Fibroblast of pulmonary artery (primary cell): ENCODE measurements at regions not wholly inside any gene's neighbourhood (a gene's known extent, or its start where the extent isn't known, plus 50 kb on each side); places are given as distances from the start of the nearest gene placed in this dataset.
"Not testable (repeated sequence)": the region's sequence is repeated elsewhere in the genome, so short reads cannot be mapped to it uniquely, and the experiment has no call there.

Source experiments
- DNase-seq: peaks from one replicate; pipeline ENCODE4 v3.0.0-alpha.2; 2010; ENCODE audit warnings: low read depth
- H3K4me3 ChIP-seq: replicated peaks from 2 replicates; pipeline ENCODE4 v1.5.1; 2011; ENCODE audit warnings: low read depth, mild to moderate bottlenecking, control low read depth, low read length, moderate library complexity
- TF ChIP-seq, protein P1 (sequence below): IDR thresholded peaks from 2 replicates; pipeline ENCODE4 v1.5.1; 2011; ENCODE audit warnings: mild to moderate bottlenecking, control low read depth, low read length, inconsistent platforms; ENCODE audit errors: missing control alignments

DNA sequence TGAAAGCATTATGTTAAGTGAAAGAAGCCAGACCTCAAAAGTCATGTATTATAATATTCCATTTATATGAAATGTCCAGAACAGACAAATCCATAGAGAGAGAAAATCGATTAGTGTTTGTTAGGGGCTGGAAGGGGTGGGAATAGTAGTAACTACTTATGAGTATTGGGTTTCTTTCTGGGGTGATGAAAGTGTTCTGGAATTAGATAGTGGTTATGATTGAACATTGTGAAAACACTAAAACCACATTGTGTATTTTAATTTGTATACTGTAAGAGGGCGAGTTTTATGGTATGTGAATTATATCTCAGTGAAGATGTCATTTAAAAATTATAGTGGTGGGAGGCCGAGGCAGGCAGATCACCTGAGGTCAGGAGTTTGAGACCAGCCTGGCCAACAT is 52.0 kb upstream of the KIF13A start:
- TF ChIP-seq, protein P1, sequence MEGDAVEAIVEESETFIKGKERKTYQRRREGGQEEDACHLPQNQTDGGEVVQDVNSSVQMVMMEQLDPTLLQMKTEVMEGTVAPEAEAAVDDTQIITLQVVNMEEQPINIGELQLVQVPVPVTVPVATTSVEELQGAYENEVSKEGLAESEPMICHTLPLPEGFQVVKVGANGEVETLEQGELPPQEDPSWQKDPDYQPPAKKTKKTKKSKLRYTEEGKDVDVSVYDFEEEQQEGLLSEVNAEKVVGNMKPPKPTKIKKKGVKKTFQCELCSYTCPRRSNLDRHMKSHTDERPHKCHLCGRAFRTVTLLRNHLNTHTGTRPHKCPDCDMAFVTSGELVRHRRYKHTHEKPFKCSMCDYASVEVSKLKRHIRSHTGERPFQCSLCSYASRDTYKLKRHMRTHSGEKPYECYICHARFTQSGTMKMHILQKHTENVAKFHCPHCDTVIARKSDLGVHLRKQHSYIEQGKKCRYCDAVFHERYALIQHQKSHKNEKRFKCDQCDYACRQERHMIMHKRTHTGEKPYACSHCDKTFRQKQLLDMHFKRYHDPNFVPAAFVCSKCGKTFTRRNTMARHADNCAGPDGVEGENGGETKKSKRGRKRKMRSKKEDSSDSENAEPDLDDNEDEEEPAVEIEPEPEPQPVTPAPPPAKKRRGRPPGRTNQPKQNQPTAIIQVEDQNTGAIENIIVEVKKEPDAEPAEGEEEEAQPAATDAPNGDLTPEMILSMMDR = no peak

DNA sequence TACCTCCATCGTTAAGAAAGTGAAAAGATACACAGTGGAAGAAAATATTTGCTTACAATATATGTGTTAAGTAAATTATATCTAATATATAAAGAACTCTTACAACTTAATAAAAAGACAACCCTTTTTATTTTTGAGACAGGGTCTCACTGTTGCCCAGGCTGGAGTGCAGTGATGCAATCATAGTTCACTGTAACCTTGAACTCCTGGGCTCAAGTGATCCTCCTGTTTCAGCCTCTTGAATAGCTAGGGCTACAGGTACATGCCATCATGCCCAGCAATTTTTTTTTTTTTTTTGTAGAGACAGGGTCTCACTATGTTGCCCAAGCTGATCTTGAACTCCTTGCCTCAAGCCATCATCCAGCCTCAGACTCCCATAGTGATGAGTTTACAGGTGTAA is 50.8 kb upstream of the KIF13A start:
- H3K4me3 ChIP-seq, DNase-seq: not testable (repeated sequence)

More for the DNA sequence above, 52.0 kb upstream of the KIF13A start:
- DNase-seq = no peak
- H3K4me3 ChIP-seq = no peak overlapping the region
